ENCODE measurements at regions not wholly inside any gene's neighbourhood (a gene's known extent, or its start where the extent isn't known, plus 50 kb on each side); places are given as distances from the start of the nearest gene placed in this dataset.

DNA sequence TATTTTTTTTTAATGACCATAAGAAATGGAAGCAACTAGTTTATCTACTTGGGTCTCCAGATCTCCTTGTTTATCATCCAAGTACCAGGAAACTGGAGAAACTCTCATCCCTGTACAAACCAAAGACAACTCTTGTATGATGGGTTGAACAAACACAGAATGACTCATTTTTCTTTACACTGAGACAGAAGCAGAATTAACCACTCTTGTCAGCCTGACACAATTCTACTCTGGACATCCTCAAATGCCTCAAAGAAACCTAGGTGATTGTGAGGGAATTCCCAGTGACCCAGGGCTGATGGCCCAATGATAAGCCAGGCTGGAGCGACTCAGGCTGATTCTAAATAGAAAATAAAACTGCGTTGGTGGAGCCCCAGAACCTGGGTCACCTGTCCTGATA lies 151.5 kb downstream of the ZNF737 start:
- no TSS peak for BruUV-seq (replicated peaks)
- ChIA-PET CTCF (no interaction called here), POLR2A (no interaction called here)
- Histone ChIP-seq H3K27me3 (replicated peaks; ENCODE audit: control insufficient read depth, insufficient read depth, low read length) (no peaks in the 10 kb centered on the region), H3K4me3 (ENCODE audit: low read depth, low read length) (no peak overlapping the region), H3K4me1 (no peaks in the 10 kb centered on the region), H3K9me3 (0 out of 2 replicates have a peak, but pooled peaks cover 3% of the 10 kb centered on the region), H3K36me3 (ENCODE audit: control insufficient read depth, insufficient read depth, low read length) (no peaks in the 10 kb centered on the region)
- intact Hi-C loops (cut with micrococcal nuclease; ENCODE audit: unreplicated experiment), result no loop called here
- TF ChIP-seq, protein P1, sequence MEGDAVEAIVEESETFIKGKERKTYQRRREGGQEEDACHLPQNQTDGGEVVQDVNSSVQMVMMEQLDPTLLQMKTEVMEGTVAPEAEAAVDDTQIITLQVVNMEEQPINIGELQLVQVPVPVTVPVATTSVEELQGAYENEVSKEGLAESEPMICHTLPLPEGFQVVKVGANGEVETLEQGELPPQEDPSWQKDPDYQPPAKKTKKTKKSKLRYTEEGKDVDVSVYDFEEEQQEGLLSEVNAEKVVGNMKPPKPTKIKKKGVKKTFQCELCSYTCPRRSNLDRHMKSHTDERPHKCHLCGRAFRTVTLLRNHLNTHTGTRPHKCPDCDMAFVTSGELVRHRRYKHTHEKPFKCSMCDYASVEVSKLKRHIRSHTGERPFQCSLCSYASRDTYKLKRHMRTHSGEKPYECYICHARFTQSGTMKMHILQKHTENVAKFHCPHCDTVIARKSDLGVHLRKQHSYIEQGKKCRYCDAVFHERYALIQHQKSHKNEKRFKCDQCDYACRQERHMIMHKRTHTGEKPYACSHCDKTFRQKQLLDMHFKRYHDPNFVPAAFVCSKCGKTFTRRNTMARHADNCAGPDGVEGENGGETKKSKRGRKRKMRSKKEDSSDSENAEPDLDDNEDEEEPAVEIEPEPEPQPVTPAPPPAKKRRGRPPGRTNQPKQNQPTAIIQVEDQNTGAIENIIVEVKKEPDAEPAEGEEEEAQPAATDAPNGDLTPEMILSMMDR (IDR thresholded peaks at IDR 0.05; ENCODE audit: insufficient read depth in 1 of 2, low read depth in 1 of 2, low read length in 1 of 2, severe bottlenecking in 1 of 2, unreplicated experiment in 1 of 2), result no peak
- no peaks in the 10 kb centered on the region for H3K9me3 Mint-ChIP-seq (ENCODE audit: unreplicated experiment)
- no peaks in the 10 kb centered on the region for H3K27me3 Mint-ChIP-seq (ENCODE audit: insufficient read depth, unreplicated experiment)
- no peak for DNase-seq
- H3K27ac Mint-ChIP-seq (ENCODE audit: unreplicated experiment), result no peak overlapping the region
- H3K36me3 Mint-ChIP-seq (ENCODE audit: insufficient read depth, unreplicated experiment), result no peaks in the 10 kb centered on the region
- no peak overlapping the region for H3K4me3 Mint-ChIP-seq (ENCODE audit: unreplicated experiment)
- H3K4me1 Mint-ChIP-seq (ENCODE audit: low read depth, unreplicated experiment), result no peaks in the 10 kb centered on the region

DNA sequence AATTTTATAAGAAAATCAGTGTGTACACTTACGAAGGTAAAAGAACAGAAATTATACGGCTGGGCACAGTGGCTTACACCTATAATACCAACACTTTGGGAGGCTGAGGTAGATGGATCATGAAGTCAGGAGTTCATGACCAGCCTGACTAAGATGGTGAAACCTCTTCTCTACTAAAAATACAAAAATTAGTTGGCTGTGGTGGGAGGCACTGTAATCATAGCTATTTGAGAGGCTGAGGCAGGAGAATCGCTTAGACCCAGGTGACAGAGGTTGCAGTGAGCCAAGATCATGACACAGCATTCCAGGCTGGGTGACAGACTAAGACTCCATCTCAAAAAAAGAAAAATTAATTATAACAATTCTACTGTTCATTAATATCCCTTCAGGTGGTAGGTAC lies 151.9 kb downstream of the ZNF737 start:
- CTCF ChIA-PET, result no interaction called here
- no peak overlapping the region for H3K27ac Mint-ChIP-seq (ENCODE audit: unreplicated experiment)

DNA sequence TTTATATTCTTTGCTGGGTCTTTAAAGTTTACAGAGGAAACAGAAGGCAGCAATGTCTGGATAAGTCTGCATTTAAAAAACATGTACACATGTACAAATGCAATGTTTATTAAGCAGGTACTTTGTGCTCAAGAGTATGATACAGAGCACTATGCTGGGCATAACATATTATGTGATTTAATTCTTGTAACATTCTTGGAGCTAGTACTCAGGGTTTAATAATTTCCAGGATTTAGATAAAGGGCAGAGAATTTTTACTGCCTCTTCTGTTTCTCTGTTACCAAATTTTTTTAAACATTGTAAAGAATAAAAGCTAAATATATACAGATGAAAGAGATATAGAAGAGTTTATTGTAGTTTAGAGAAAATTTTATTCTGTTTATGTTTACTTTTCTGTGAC lies 152.7 kb downstream of the ZNF737 start:
- Histone ChIP-seq H3K4me3 (ENCODE audit: low read depth, low read length) (no peak overlapping the region), H3K36me3 (ENCODE audit: control insufficient read depth, insufficient read depth, low read length) (no peaks in the 10 kb centered on the region), H3K27me3 (replicated peaks; ENCODE audit: control insufficient read depth, insufficient read depth, low read length) (no peaks in the 10 kb centered on the region), H3K9me3 (0 out of 2 replicates have a peak, but pooled peaks cover 3% of the 10 kb centered on the region), H3K4me1 (no peaks in the 10 kb centered on the region)
- Mint-ChIP-seq H3K4me1 (ENCODE audit: low read depth, unreplicated experiment) (no peaks in the 10 kb centered on the region), H3K27me3 (ENCODE audit: insufficient read depth, unreplicated experiment) (no peaks in the 10 kb centered on the region), H3K27ac (ENCODE audit: unreplicated experiment) (no peak overlapping the region), H3K9me3 (ENCODE audit: unreplicated experiment) (no peaks in the 10 kb centered on the region), H3K4me3 (ENCODE audit: unreplicated experiment) (no peak overlapping the region), H3K36me3 (ENCODE audit: insufficient read depth, unreplicated experiment) (no peaks in the 10 kb centered on the region)
- ChIA-PET POLR2A (no interaction called here), CTCF (no interaction called here)
- intact Hi-C loops (cut with micrococcal nuclease; ENCODE audit: unreplicated experiment), result no loop called here
- no TSS peak for BruUV-seq (replicated peaks)
- DNase-seq, result no peak
- TF ChIP-seq, protein P1 (IDR thresholded peaks at IDR 0.05; ENCODE audit: insufficient read depth in 1 of 2, low read depth in 1 of 2, low read length in 1 of 2, severe bottlenecking in 1 of 2, unreplicated experiment in 1 of 2), result no peak

More for the DNA sequence above, 151.9 kb downstream of the ZNF737 start:
- Histone ChIP-seq H3K9me3 (0 out of 2 replicates have a peak, but pooled peaks cover 3% of the 10 kb centered on the region), H3K4me1 (no peaks in the 10 kb centered on the region), H3K36me3 (ENCODE audit: control insufficient read depth, insufficient read depth, low read length) (no peaks in the 10 kb centered on the region), H3K27me3 (replicated peaks; ENCODE audit: control insufficient read depth, insufficient read depth, low read length) (no peaks in the 10 kb centered on the region), H3K4me3 (ENCODE audit: low read depth, low read length) (no peak overlapping the region)
- POLR2A ChIA-PET, result no interaction called here
- Mint-ChIP-seq H3K9me3 (ENCODE audit: unreplicated experiment) (no peaks in the 10 kb centered on the region), H3K27me3 (ENCODE audit: insufficient read depth, unreplicated experiment) (no peaks in the 10 kb centered on the region), H3K36me3 (ENCODE audit: insufficient read depth, unreplicated experiment) (no peaks in the 10 kb centered on the region), H3K4me1 (ENCODE audit: low read depth, unreplicated experiment) (no peaks in the 10 kb centered on the region), H3K4me3 (ENCODE audit: unreplicated experiment) (no peak overlapping the region)
- DNase-seq, result no peak
- intact Hi-C loops (cut with micrococcal nuclease; ENCODE audit: unreplicated experiment), result no loop called here
- TF ChIP-seq, protein P1 (IDR thresholded peaks at IDR 0.05; ENCODE audit: insufficient read depth in 1 of 2, low read depth in 1 of 2, low read length in 1 of 2, severe bottlenecking in 1 of 2, unreplicated experiment in 1 of 2), result no peak
- BruUV-seq (replicated peaks), result no TSS peak

All from Caco-2 (cell line).